ENCODE measurements at regions not wholly inside any gene's neighbourhood (a gene's known extent, or its start where the extent isn't known, plus 50 kb on each side); places are given as distances from the start of the nearest gene placed in this dataset.
A peak's percentile ranks its signal among the peaks of the same experiment; 100 is the strongest.

- Histone ChIP-seq H3K36me3 (ENCODE audit: control insufficient read depth, insufficient read depth, low read length) (no peaks in the 10 kb centered on the region), H3K27me3 (ENCODE audit: control insufficient read depth, insufficient read depth, low read length, poor library complexity, severe bottlenecking) (no peaks in the 10 kb centered on the region), H3K9me3 (ENCODE audit: control insufficient read depth, low read length) (no peaks in the 10 kb centered on the region), H3K4me3 (ENCODE audit: insufficient read depth, low read depth, low read length) (no peak overlapping the region), H3K4me1 (ENCODE audit: control insufficient read depth, insufficient read depth, low read length) (peaks cover 28% of the 10 kb centered on the region), H3K27ac (ENCODE audit: insufficient read depth, low read depth, low read length, poor library complexity, severe bottlenecking) (no peak overlapping the region)
- WGBS, 2 experiments = 85 to 97% methylated on average over 5 of the region's 5 CpGs
Measured at GRCh38 chr11:130582176-130582575, 133.7 kb downstream of the ADAMTS15 start.

- 85 to 90% methylated on average over 1 to 2 of the region's 2 CpGs for WGBS, 2 experiments
- H3K27me3 ChIP-seq (ENCODE audit: control insufficient read depth, insufficient read depth, low read length, poor library complexity, severe bottlenecking) = no peaks in the 10 kb centered on the region
- no peaks in the 10 kb centered on the region for H3K9me3 ChIP-seq (ENCODE audit: control insufficient read depth, low read length)
- H3K36me3 ChIP-seq (ENCODE audit: control insufficient read depth, insufficient read depth, low read length) = no peaks in the 10 kb centered on the region
- no peak overlapping the region for H3K27ac ChIP-seq (ENCODE audit: insufficient read depth, low read depth, low read length, poor library complexity, severe bottlenecking)
- H3K4me1 ChIP-seq (ENCODE audit: control insufficient read depth, insufficient read depth, low read length) = peaks cover 28% of the 10 kb centered on the region
- no peak overlapping the region for H3K4me3 ChIP-seq (ENCODE audit: insufficient read depth, low read depth, low read length)
Measured at GRCh38 chr11:130582981-130583380, 134.5 kb downstream of the ADAMTS15 start.

GRCh38 chr11:130583801-130584211, 135.4 kb downstream of the ADAMTS15 start:
- no peaks in the 10 kb centered on the region for H3K36me3 ChIP-seq (ENCODE audit: control insufficient read depth, insufficient read depth, low read length)
- no peaks in the 10 kb centered on the region for H3K27me3 ChIP-seq (ENCODE audit: control insufficient read depth, insufficient read depth, low read length, poor library complexity, severe bottlenecking)
- no peaks in the 10 kb centered on the region for H3K9me3 ChIP-seq (ENCODE audit: control insufficient read depth, low read length)
- H3K27ac ChIP-seq (ENCODE audit: insufficient read depth, low read depth, low read length, poor library complexity, severe bottlenecking) = peak overlapping the region; percentile 46
- WGBS, 2 experiments = 38 to 41% methylated on average over 4 of the region's 4 CpGs
- no peak overlapping the region for H3K4me3 ChIP-seq (ENCODE audit: insufficient read depth, low read depth, low read length)
- H3K4me1 ChIP-seq (ENCODE audit: control insufficient read depth, insufficient read depth, low read length) = peaks cover 28% of the 10 kb centered on the region

- no peak overlapping the region for H3K27ac ChIP-seq (ENCODE audit: insufficient read depth, low read depth, low read length, poor library complexity, severe bottlenecking)
- H3K27me3 ChIP-seq (ENCODE audit: control insufficient read depth, insufficient read depth, low read length, poor library complexity, severe bottlenecking) = no peaks in the 10 kb centered on the region
- H3K4me1 ChIP-seq (ENCODE audit: control insufficient read depth, insufficient read depth, low read length) = peaks cover 20% of the 10 kb centered on the region
- no peak overlapping the region for H3K4me3 ChIP-seq (ENCODE audit: insufficient read depth, low read depth, low read length)
- WGBS, 2 experiments = 87 to 88% methylated on average over 5 of the region's 5 CpGs
- no peaks in the 10 kb centered on the region for H3K36me3 ChIP-seq (ENCODE audit: control insufficient read depth, insufficient read depth, low read length)
- no peaks in the 10 kb centered on the region for H3K9me3 ChIP-seq (ENCODE audit: control insufficient read depth, low read length)
Measured at GRCh38 chr11:130585545-130585944, 137.1 kb downstream of the ADAMTS15 start.

GRCh38 chr11:130587658-130588057, 139.2 kb downstream of the ADAMTS15 start:
- no peaks in the 10 kb centered on the region for H3K27me3 ChIP-seq (ENCODE audit: control insufficient read depth, insufficient read depth, low read length, poor library complexity, severe bottlenecking)
- no peaks in the 10 kb centered on the region for H3K36me3 ChIP-seq (ENCODE audit: control insufficient read depth, insufficient read depth, low read length)
- H3K4me3 ChIP-seq (ENCODE audit: insufficient read depth, low read depth, low read length) = no peak overlapping the region
- WGBS, 2 experiments = 58% methylated on average over 4 of the region's 4 CpGs
- H3K27ac ChIP-seq (ENCODE audit: insufficient read depth, low read depth, low read length, poor library complexity, severe bottlenecking) = no peak overlapping the region
- peaks cover 8% of the 10 kb centered on the region for H3K4me1 ChIP-seq (ENCODE audit: control insufficient read depth, insufficient read depth, low read length)
- H3K9me3 ChIP-seq (ENCODE audit: control insufficient read depth, low read length) = no peaks in the 10 kb centered on the region

GRCh38 chr11:130588471-130588870, 140.0 kb downstream of the ADAMTS15 start:
- Histone ChIP-seq H3K36me3 (ENCODE audit: control insufficient read depth, insufficient read depth, low read length) (no peaks in the 10 kb centered on the region), H3K9me3 (ENCODE audit: control insufficient read depth, low read length) (no peaks in the 10 kb centered on the region), H3K4me1 (ENCODE audit: control insufficient read depth, insufficient read depth, low read length) (peaks cover 7% of the 10 kb centered on the region), H3K27ac (ENCODE audit: insufficient read depth, low read depth, low read length, poor library complexity, severe bottlenecking) (no peak overlapping the region), H3K4me3 (ENCODE audit: insufficient read depth, low read depth, low read length) (no peak overlapping the region), H3K27me3 (ENCODE audit: control insufficient read depth, insufficient read depth, low read length, poor library complexity, severe bottlenecking) (no peaks in the 10 kb centered on the region)
- WGBS, 2 experiments = 83 to 90% methylated on average over 2 of the region's 2 CpGs

GRCh38 chr11:130592056-130592455, 143.6 kb downstream of the ADAMTS15 start:
- H3K27ac ChIP-seq (ENCODE audit: insufficient read depth, low read depth, low read length, poor library complexity, severe bottlenecking) = no peak overlapping the region
- H3K4me1 ChIP-seq (ENCODE audit: control insufficient read depth, insufficient read depth, low read length) = peaks cover 4% of the 10 kb centered on the region
- no peak overlapping the region for H3K4me3 ChIP-seq (ENCODE audit: insufficient read depth, low read depth, low read length)
- WGBS, 2 experiments = 50 to 100% methylated on average over 1 to 2 of the region's 2 CpGs
- no peaks in the 10 kb centered on the region for H3K36me3 ChIP-seq (ENCODE audit: control insufficient read depth, insufficient read depth, low read length)
- H3K9me3 ChIP-seq (ENCODE audit: control insufficient read depth, low read length) = no peaks in the 10 kb centered on the region
- no peaks in the 10 kb centered on the region for H3K27me3 ChIP-seq (ENCODE audit: control insufficient read depth, insufficient read depth, low read length, poor library complexity, severe bottlenecking)

- WGBS, 2 experiments = 96 to 100% methylated on average over 2 of the region's 2 CpGs
- H3K27me3 ChIP-seq (ENCODE audit: control insufficient read depth, insufficient read depth, low read length, poor library complexity, severe bottlenecking) = no peaks in the 10 kb centered on the region
- H3K4me1 ChIP-seq (ENCODE audit: control insufficient read depth, insufficient read depth, low read length) = peaks cover 4% of the 10 kb centered on the region
- H3K27ac ChIP-seq (ENCODE audit: insufficient read depth, low read depth, low read length, poor library complexity, severe bottlenecking) = no peak overlapping the region
- no peak overlapping the region for H3K4me3 ChIP-seq (ENCODE audit: insufficient read depth, low read depth, low read length)
- H3K36me3 ChIP-seq (ENCODE audit: control insufficient read depth, insufficient read depth, low read length) = no peaks in the 10 kb centered on the region
- no peaks in the 10 kb centered on the region for H3K9me3 ChIP-seq (ENCODE audit: control insufficient read depth, low read length)
Measured at GRCh38 chr11:130593064-130593463, 144.6 kb downstream of the ADAMTS15 start.

- Histone ChIP-seq H3K36me3 (ENCODE audit: control insufficient read depth, insufficient read depth, low read length) (no peaks in the 10 kb centered on the region), H3K27ac (ENCODE audit: insufficient read depth, low read depth, low read length, poor library complexity, severe bottlenecking) (no peak overlapping the region), H3K4me3 (ENCODE audit: insufficient read depth, low read depth, low read length) (no peak overlapping the region), H3K9me3 (ENCODE audit: control insufficient read depth, low read length) (no peaks in the 10 kb centered on the region), H3K4me1 (ENCODE audit: control insufficient read depth, insufficient read depth, low read length) (peaks cover 12% of the 10 kb centered on the region), H3K27me3 (ENCODE audit: control insufficient read depth, insufficient read depth, low read length, poor library complexity, severe bottlenecking) (no peaks in the 10 kb centered on the region)
- WGBS, 2 experiments = 94 to 96% methylated on average over 25 of the region's 25 CpGs
Measured at GRCh38 chr11:130598433-130598832, 150.0 kb downstream of the ADAMTS15 start.

GRCh38 chr11:130599073-130599654, 150.7 kb downstream of the ADAMTS15 start:
- no peaks in the 10 kb centered on the region for H3K27me3 ChIP-seq (ENCODE audit: control insufficient read depth, insufficient read depth, low read length, poor library complexity, severe bottlenecking)
- 72 to 80% methylated on average over 4 of the region's 4 CpGs for WGBS, 2 experiments
- H3K9me3 ChIP-seq (ENCODE audit: control insufficient read depth, low read length) = no peaks in the 10 kb centered on the region
- peaks cover 12% of the 10 kb centered on the region for H3K4me1 ChIP-seq (ENCODE audit: control insufficient read depth, insufficient read depth, low read length)
- no peaks in the 10 kb centered on the region for H3K36me3 ChIP-seq (ENCODE audit: control insufficient read depth, insufficient read depth, low read length)
- H3K27ac ChIP-seq (ENCODE audit: insufficient read depth, low read depth, low read length, poor library complexity, severe bottlenecking) = no peak overlapping the region
- no peak overlapping the region for H3K4me3 ChIP-seq (ENCODE audit: insufficient read depth, low read depth, low read length)

- no peak overlapping the region for H3K27ac ChIP-seq (ENCODE audit: insufficient read depth, low read depth, low read length, poor library complexity, severe bottlenecking)
- 64% methylated on average over 4 of the region's 4 CpGs for WGBS, 2 experiments
- H3K4me3 ChIP-seq (ENCODE audit: insufficient read depth, low read depth, low read length) = no peak overlapping the region
- no peaks in the 10 kb centered on the region for H3K27me3 ChIP-seq (ENCODE audit: control insufficient read depth, insufficient read depth, low read length, poor library complexity, severe bottlenecking)
- H3K9me3 ChIP-seq (ENCODE audit: control insufficient read depth, low read length) = no peaks in the 10 kb centered on the region
- peaks cover 12% of the 10 kb centered on the region for H3K4me1 ChIP-seq (ENCODE audit: control insufficient read depth, insufficient read depth, low read length)
- H3K36me3 ChIP-seq (ENCODE audit: control insufficient read depth, insufficient read depth, low read length) = no peaks in the 10 kb centered on the region
Measured at GRCh38 chr11:130600139-130600538, 151.7 kb downstream of the ADAMTS15 start.

All from ectodermal cell (in vitro differentiated cells).